ENCODE measurements at regions not wholly inside any gene's neighbourhood (a gene's known extent, or its start where the extent isn't known, plus 50 kb on each side); places are given as distances from the start of the nearest gene placed in this dataset.

DNA sequence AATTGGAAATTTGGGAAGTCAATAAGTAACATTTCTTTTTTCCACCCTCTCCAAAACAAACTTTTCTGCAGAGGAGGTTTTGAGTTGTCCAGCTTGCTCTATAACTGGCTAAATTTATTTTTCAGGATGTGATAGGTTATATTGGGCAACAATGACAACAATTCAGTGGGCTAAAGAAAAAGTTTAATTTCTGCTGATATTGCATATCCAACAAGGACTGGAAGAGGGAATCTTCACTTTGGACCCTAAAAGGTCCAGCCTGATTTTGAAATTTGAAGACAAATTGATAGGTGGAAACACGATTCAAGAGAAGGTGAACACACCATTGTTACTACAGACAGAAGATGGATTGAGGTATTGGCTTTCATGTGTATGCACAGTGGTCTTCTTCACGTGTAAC is 393.1 kb downstream of the BRINP1 start:
- DNase-seq = no peak

DNA sequence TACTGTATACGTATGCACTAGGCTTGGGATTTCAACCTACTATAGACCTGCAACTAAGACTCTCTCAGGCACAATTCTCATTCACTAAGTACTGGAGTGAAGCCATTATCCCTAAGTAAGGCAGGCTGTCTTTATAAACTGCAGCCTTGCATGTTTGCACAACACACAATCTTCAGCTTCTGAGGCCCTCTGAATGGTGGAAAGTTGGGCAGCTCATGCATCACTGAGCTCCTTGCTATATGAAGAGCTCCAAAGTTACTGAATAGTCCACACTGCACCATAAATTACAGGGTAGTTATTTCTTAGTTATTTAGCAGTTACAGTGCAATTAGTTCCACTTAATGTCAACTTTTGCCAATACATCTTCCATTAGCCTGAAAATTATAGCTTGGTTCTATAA is 384.6 kb downstream of the BRINP1 start:
- DNase-seq = no peak

GRCh38 chr9:118985851-118986250 is 383.4 kb downstream of the BRINP1 start:
- no peak for DNase-seq

GRCh38 chr9:118987167-118987566 is 382.1 kb downstream of the BRINP1 start:
- no peak for DNase-seq

DNA sequence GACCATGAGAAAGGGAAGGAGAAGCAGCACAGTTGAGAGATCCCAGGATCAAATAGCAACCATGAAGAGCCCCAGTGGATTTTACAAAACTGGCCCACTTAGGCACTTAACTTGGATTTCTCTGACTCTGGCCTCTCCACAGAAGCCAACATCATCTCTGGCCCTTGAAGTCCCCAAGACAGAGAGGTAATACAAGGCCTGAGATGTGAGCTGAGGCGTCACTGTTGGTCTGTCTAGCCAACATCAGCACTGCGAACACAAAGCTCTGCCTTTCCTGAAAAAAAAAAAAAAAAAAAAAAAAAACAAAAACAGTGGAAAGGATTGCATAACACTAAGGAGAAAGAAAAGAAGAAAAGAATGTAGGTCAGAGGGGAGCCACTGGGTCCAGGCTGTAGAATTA is 378.3 kb downstream of the BRINP1 start:
- no peak for DNase-seq

- no peak for DNase-seq
These were observed 377.6 kb downstream of the BRINP1 start for GRCh38 chr9:118991366-118992285.

GRCh38 chr9:118992813-118993794 is 376.1 kb downstream of the BRINP1 start:
- DNase-seq = no peak

- DNase-seq = no peak
These were observed 375.3 kb downstream of the BRINP1 start for GRCh38 chr9:118993965-118994364.

DNA sequence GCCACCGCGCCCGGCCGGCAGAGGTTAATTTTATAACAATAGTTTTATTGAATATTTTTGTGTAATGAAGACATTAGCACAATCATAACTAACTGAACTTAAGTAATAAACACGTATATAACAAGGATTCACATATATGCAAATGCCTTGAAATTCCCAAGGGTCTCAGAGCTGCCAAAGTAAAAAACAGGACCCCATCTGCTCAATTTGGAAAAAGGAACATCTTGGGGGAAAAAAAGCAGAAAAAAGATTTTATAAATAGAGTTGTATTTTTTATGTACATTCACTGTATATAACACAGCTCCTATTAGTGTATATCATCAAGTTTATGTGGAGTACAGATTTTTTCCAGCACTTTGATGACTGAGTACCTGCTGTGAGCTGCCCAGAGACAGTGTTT is 366.7 kb downstream of the BRINP1 start:
- no peak for DNase-seq

DNA sequence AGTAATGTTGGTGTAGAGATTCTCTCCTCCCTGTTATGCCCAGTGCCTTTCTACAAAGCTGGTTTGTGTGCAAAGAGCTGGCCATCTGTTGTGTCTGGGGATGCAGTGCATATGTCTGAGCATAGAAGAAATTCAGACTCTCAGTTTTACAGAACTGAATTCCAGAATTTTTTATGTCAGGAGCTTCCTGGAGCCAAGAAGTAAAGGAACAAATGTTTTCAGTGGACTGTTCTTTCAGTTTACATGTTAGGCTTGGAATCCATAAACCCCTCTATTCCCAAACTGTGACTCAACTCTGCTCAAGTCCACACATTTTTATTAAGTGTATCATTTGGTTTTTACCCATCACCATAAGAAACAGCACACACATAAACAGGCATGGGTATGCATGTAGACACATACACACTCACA is 366.0 kb downstream of the BRINP1 start:
- DNase-seq = no peak

DNA sequence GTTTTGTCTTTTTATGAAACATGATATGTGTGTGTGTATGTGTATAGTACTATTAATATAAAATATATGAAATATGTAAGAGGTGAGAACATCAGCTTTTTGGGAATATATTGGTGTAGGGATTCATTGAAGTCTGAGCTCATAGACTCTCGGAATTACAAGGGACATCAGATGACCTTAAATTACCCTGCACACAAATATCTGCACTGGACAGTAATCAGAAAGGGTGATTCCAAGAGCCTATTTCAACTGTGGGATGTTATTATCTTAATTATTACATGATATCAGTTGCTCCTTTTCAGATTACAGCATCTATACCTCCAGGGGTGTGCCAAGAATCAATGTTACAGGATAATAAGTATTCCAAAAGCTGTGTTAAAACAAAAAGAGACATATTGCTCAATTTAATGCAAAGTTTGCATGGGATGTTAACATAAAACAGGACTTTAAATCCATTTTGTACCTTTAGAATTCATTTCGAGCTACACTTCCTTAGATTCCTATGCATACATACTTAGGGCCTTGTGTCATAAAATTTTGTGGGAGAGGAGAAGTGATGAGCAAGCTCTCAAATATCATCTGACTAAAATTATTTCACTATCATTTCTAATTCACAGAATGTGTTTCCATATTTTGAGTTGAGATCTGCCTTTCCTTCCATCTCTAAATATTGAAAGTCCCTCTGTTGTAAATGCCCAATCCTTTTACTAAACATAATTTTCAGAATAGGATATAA is 365.2 kb downstream of the BRINP1 start:
- DNase-seq = no peak

GRCh38 chr9:119004618-119004990 is 364.6 kb downstream of the BRINP1 start:
- DNase-seq = no peak

GRCh38 chr9:119005162-119005561 is 364.1 kb downstream of the BRINP1 start:
- DNase-seq = no peak

DNA sequence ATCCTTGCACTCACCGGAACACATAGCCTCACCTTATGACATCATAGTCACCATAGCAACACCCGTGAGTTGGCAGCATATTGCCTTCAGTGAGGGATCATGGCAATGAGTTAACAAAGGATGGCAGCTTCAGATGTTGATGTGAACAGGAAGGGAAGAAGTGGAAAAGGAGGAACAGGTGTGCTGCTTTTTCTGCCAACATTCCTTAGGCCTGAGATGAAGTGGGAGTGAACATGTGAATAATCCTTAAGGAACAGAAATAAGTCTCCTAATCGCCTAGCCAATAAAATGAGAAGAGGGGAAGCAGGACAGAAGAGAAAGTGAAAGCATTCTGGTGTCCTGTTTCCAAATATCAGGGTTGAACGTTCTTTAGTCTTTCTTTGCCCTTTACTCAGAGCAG is 360.0 kb downstream of the BRINP1 start:
- no peak for DNase-seq

- no peak for DNase-seq
These were observed 349.0 kb downstream of the BRINP1 start for GRCh38 chr9:119020284-119020683.

DNA sequence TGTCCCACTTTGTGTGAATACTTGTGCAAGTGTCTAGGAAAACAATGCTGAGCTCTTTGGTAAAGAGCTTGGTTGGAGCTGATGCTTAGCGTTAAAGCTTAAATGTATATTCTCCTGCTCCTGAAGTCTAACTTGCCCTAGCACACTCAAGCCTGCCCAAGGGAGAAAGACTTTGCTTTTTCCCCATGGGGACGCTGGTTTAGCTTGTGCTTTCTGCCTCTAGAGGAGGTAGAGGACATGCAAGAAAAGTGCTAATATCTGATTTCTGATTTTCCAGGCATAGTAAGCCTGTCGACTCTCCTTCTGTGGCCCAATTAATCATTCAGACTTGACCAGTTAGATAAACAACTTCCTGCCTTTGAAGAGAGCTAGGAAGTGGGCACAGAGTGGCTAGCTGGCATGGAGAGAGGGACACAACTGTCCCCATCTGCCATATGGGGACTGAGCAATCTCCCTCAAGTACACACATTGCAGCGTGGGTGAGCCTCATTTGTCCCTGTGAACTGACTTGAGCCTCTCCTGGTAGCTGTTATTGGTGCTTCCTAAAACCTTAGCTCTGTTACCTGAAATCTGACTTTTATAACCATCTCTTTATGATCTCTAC is 348.4 kb downstream of the BRINP1 start:
- no peak for DNase-seq

DNA sequence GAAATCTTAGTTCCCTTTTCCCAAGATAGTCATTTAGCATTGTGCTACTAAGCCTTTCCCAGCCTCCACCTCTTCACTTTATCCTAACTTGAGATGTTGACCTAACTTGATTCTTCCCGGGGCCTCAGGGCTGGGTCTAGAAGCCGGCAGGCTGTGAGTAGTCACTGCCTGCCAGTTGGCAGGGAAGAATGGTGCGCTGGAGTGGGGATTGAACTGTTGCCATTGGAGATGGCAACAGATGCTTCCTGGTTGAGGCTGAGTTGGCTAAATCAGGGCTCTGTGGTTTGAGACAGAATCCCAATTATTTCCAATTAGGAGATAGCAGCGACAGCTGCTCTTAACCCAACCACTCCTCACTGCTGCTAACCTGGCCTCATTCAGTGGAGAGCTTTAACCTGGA is 343.1 kb downstream of the BRINP1 start:
- DNase-seq = peak; percentile 47

GRCh38 chr9:119027901-119028699 is 341.1 kb downstream of the BRINP1 start:
- DNase-seq = no peak

GRCh38 chr9:119029886-119030285 is 339.3 kb downstream of the BRINP1 start:
- DNase-seq = no peak

GRCh38 chr9:119033596-119033995 is 335.6 kb downstream of the BRINP1 start:
- no peak for DNase-seq

DNA sequence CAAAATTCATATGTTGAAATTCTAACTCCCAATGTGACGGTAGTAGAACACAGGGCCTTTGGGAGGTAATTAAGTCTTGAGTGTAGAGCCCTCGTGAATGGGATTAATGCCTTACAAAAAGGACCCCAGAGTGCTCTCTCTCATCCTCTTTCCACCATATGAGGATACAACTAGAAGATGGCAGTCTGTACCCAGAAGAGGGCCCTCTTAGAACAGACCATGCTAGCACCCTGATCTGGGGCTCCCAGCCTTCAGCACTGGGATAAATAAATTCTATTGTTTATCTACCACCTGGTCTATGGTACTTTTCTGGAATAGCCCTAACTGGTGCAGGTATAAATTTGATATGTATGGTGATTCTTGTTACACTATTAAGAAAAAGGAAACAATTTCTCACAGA is 332.3 kb downstream of the BRINP1 start:
- no peak for DNase-seq

DNA sequence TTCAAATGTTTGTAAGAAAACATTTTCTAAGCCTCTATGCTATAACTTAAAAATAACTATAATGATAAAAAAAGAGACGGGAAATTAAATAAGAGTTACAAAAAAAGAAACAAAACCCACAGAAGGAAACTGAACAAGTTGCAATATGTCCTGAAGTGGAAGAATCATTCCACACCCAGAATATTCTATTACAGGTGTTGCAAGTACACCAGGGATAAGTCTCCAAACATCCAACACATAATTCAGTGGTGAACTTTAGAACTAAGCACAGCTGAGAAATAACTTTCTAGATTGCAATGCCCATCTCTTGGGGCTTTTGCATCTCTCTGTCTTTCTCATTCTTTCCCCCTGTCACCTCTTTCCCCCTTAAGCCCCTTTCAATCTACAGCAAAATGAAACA is 325.2 kb downstream of the BRINP1 start:
- no peak for DNase-seq

Measured in midbrain (tissue), 1 donor.